ENCODE measurements at regions not wholly inside any gene's neighbourhood (a gene's known extent, or its start where the extent isn't known, plus 50 kb on each side); places are given as distances from the start of the nearest gene placed in this dataset.

DNA sequence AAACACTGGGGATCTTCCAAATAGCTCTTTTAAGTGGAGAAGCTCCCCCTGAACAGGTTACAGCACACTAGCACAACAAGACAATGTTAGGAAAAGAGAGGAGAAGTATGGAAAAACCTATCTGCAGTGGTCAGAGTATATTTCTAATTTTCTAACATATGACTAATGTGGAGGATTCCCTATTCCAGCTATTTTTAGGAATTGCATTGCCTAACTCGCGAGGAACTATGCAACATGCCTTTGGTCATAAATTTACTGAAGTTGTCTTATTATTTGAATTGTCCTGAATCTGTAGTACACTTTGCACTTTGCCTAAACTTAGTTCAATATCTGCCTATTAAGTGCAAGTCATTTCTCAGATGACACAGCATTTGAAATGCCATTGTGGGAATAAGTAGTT is 381.4 kb downstream of the CCDC85A start:
- no peak for TF ChIP-seq POLR2A (IDR thresholded peaks at IDR 0.05)
- TF ChIP-seq, protein P1, sequence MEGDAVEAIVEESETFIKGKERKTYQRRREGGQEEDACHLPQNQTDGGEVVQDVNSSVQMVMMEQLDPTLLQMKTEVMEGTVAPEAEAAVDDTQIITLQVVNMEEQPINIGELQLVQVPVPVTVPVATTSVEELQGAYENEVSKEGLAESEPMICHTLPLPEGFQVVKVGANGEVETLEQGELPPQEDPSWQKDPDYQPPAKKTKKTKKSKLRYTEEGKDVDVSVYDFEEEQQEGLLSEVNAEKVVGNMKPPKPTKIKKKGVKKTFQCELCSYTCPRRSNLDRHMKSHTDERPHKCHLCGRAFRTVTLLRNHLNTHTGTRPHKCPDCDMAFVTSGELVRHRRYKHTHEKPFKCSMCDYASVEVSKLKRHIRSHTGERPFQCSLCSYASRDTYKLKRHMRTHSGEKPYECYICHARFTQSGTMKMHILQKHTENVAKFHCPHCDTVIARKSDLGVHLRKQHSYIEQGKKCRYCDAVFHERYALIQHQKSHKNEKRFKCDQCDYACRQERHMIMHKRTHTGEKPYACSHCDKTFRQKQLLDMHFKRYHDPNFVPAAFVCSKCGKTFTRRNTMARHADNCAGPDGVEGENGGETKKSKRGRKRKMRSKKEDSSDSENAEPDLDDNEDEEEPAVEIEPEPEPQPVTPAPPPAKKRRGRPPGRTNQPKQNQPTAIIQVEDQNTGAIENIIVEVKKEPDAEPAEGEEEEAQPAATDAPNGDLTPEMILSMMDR (IDR thresholded peaks at IDR 0.05), result no peak
